GM13976 (cell line): ENCODE measurements at regions not wholly inside any gene's neighbourhood (a gene's known extent, or its start where the extent isn't known, plus 50 kb on each side); places are given as distances from the start of the nearest gene placed in this dataset.

Source experiments
- DNase-seq: peaks from one replicate; pipeline ENCODE4 v3.0.0; 2012; ENCODE audit warnings: low spot score
- in situ Hi-C: fragments of 300-500 bp; cut with MboI; formaldehyde crosslinking; loops from one replicate; pipeline ENCODE4 v1.12.0; 2022; ENCODE audit warnings: low sequenced_read_pairs, mixed read lengths, inconsistent platforms; ENCODE audit not compliant: unreplicated experiment
- TF ChIP-seq, protein P1 (sequence below): IDR thresholded peaks from 2 replicates; pipeline ENCODE4 v1.5.1; 2012; ENCODE audit warnings: borderline replicate concordance, mild to moderate bottlenecking; ENCODE audit not compliant: insufficient read depth; ENCODE audit errors: extremely low read depth, missing control alignments, control extremely low read depth

- in situ Hi-C loops, result no loop called here
- TF ChIP-seq, protein P1, sequence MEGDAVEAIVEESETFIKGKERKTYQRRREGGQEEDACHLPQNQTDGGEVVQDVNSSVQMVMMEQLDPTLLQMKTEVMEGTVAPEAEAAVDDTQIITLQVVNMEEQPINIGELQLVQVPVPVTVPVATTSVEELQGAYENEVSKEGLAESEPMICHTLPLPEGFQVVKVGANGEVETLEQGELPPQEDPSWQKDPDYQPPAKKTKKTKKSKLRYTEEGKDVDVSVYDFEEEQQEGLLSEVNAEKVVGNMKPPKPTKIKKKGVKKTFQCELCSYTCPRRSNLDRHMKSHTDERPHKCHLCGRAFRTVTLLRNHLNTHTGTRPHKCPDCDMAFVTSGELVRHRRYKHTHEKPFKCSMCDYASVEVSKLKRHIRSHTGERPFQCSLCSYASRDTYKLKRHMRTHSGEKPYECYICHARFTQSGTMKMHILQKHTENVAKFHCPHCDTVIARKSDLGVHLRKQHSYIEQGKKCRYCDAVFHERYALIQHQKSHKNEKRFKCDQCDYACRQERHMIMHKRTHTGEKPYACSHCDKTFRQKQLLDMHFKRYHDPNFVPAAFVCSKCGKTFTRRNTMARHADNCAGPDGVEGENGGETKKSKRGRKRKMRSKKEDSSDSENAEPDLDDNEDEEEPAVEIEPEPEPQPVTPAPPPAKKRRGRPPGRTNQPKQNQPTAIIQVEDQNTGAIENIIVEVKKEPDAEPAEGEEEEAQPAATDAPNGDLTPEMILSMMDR, result no peak
- no peak for DNase-seq
Measured at GRCh38 chr6:11298651-11299420, 66.4 kb upstream of the NEDD9 start.

DNA sequence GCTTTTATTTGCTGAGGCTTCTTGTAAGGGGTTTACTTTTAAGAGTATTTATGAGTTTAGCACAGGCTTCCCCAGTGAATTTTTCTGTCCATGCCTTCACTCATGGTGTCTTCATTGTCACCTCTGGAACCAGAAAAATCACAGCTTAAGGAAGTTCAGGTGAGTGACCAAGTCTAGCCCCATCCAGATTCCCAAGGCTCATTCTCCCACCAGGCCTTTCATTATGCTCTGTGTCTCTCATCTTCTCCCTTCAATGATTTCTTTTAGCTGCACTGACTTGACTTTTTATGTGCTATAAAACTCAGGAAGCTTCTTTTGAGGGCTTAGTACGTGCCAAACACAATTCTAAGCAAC lies 64.9 kb upstream of the NEDD9 start:
- TF ChIP-seq, protein P1, result no peak
- no peak for DNase-seq
- in situ Hi-C loops, result no loop called here

DNA sequence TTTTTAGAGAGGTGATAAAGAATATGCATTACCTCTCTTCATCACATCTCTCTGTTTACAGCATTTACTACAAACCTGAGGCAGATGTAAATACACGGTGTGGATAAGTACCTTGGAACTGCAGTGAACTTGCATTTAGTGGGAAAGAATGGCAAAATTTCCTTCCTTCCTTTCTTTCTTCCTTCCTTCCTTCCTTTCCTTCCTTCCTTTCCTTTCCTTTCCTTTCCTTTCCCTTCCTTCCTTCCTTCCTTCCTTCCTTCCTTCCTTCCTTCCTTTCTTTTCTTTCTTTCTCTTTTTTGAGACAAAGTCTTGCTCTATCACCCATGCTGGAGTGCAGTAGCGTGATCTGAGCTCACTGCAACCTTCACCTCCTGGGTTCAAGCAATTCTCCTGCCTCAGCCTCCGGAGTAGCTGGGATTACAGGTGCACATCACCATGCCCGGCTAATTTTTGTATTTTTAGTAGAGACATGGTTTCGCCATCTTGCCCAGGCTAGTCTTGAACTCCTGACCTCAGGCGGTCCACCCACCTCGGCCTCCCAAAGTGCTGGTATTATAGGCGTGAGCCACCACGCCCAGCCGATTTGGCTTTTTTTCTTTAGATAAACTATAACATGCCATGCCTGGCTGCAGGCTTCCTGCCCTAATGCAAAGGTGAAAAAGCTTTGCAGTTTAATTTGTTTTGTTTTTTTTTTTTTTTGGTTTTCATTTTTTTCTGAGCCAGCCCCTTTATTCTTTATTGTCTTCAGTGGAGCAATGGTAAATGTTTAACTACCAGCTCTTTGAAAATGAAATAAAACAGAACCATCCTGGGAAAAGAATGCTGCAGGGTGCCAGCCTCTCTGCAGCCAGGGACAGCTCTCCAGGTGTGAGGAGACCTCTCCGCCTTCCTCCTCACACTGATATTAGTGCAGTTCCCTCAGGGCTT lies 64.2 kb upstream of the NEDD9 start:
- TF ChIP-seq, protein P1, result no peak
- DNase-seq, result no peak
- in situ Hi-C loops, result no loop called here

GRCh38 chr6:11295969-11296368 lies 63.5 kb upstream of the NEDD9 start:
- in situ Hi-C loops, result no loop called here
- TF ChIP-seq, protein P1, result no peak
- DNase-seq, result no peak

- DNase-seq, result no peak
- TF ChIP-seq, protein P1, result no peak
- in situ Hi-C loops, result no loop called here
Measured at GRCh38 chr6:11294228-11294627, 61.8 kb upstream of the NEDD9 start.

- DNase-seq, result no peak
- in situ Hi-C loops, result no loop called here
- TF ChIP-seq, protein P1, result no peak
Measured at GRCh38 chr6:11292594-11293236, 60.2 kb upstream of the NEDD9 start.
